HEK293 (cell line): ENCODE measurements at regions not wholly inside any gene's neighbourhood (a gene's known extent, or its start where the extent isn't known, plus 50 kb on each side); places are given as distances from the start of the nearest gene placed in this dataset.

ENCODE experiments used
- KLF8 ChIP-seq: fragments of 450-650 bp; formaldehyde crosslinking; IDR thresholded peaks from 2 replicates; pipeline ENCODE4 v1.5.1; 2016; ENCODE audit warnings: missing biosample characterization, missing genetic modification characterization
- RBAK ChIP-seq: fragments of 450-650 bp; formaldehyde crosslinking; IDR thresholded peaks from 2 replicates; pipeline ENCODE4 v1.5.1; 2016; ENCODE audit warnings: missing biosample characterization, missing genetic modification characterization
- YY1 ChIP-seq: fragments of 450-650 bp; formaldehyde crosslinking; IDR thresholded peaks from 2 replicates; pipeline ENCODE4 v1.5.1; 2018; ENCODE audit warnings: missing biosample characterization, missing genetic modification characterization
- ZNF626 ChIP-seq: fragments of 450-650 bp; sonication (Bioruptor Pico); formaldehyde crosslinking; IDR thresholded peaks from 2 replicates; pipeline ENCODE4 v1.5.1; 2018; ENCODE audit warnings: missing biosample characterization, missing genetic modification characterization, inconsistent platforms
- TF ChIP-seq, protein P1 (sequence below): fragments of 450-650 bp; formaldehyde crosslinking; IDR thresholded peaks from 2 replicates; pipeline ENCODE4 v1.5.1; 2016; ENCODE audit warnings: missing biosample characterization, missing genetic modification characterization

DNA sequence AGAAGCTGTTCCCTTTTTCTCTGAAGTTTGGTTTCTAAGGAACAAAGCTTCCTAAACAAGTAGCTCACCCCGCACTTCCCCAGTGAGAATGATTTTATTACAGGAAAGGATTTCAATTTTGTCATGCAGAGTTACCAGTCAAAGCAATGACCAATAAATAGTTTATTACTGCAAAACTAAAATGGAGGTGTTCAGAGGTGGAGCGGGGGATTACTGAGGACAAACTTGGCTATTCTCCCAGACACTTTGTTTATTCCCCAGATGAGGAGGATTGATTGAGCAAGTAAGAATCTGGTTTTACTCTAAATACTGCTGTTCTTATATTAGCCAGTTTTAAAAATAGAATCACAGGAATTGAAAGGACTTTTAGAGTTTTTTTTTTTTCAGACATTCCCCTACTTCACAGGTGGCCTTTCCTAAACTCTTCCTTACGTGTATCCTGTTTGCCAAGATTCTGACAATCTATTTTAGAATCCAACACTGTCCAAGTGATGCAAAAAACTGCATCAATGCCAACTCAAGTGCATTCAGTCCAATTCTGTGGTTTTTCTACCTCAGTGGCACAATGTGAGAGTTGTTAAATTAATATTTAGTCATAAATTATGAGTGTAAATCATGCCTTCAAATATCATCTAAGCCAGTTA is 136.1 kb downstream of the TNFSF18 start:
- TF ChIP-seq ZNF626 (tag by site-specific recombination): no peak
- no peak for TF ChIP-seq YY1 (tag by site-specific recombination)
- TF ChIP-seq RBAK (tag by site-specific recombination): no peak
- TF ChIP-seq, protein P1, sequence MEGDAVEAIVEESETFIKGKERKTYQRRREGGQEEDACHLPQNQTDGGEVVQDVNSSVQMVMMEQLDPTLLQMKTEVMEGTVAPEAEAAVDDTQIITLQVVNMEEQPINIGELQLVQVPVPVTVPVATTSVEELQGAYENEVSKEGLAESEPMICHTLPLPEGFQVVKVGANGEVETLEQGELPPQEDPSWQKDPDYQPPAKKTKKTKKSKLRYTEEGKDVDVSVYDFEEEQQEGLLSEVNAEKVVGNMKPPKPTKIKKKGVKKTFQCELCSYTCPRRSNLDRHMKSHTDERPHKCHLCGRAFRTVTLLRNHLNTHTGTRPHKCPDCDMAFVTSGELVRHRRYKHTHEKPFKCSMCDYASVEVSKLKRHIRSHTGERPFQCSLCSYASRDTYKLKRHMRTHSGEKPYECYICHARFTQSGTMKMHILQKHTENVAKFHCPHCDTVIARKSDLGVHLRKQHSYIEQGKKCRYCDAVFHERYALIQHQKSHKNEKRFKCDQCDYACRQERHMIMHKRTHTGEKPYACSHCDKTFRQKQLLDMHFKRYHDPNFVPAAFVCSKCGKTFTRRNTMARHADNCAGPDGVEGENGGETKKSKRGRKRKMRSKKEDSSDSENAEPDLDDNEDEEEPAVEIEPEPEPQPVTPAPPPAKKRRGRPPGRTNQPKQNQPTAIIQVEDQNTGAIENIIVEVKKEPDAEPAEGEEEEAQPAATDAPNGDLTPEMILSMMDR: no peak
- TF ChIP-seq KLF8 (tag by site-specific recombination): no peak
